GM10248 (cell line): ENCODE measurements at regions not wholly inside any gene's neighbourhood (a gene's known extent, or its start where the extent isn't known, plus 50 kb on each side); places are given as distances from the start of the nearest gene placed in this dataset.

Experiments used
- CTCF ChIA-PET: fragments of 300-600 bp; sonication (Branson Sonifier 250); formaldehyde crosslinking; extraction: SDS; loops from one replicate; lab custom pipeline; 2021; ENCODE audit warnings: antibody characterized with exemption; lab: Yijun Ruan, JAX
- POLR2A ChIA-PET: fragments of 350-650 bp; sonication (Branson Sonifier 250); formaldehyde crosslinking; extraction: SDS; loops from one replicate; lab custom pipeline; 2020; ENCODE audit warnings: antibody characterized with exemption; lab: Yijun Ruan, JAX
- DNase-seq: peaks from one replicate; pipeline ENCODE4 v3.0.0; 2012; ENCODE audit errors: extremely low spot score
- CTCF ChIP-seq: IDR thresholded peaks from 2 replicates; pipeline ENCODE4 v1.5.1; 2012; ENCODE audit warnings: mild to moderate bottlenecking, low read depth; ENCODE audit errors: extremely low read depth, missing control alignments, control extremely low read depth

- no peak for TF ChIP-seq CTCF
- POLR2A ChIA-PET: no interaction called here
- no peak for DNase-seq
- CTCF ChIA-PET: no interaction called here
Measured at GRCh38 chr2:12059616-12060441, 313.4 kb downstream of the LPIN1 start.

- no peak for DNase-seq
- CTCF ChIA-PET: no interaction called here
- no peak for TF ChIP-seq CTCF
- POLR2A ChIA-PET: no interaction called here
Measured at GRCh38 chr2:12060886-12061285, 314.5 kb downstream of the LPIN1 start.

DNA sequence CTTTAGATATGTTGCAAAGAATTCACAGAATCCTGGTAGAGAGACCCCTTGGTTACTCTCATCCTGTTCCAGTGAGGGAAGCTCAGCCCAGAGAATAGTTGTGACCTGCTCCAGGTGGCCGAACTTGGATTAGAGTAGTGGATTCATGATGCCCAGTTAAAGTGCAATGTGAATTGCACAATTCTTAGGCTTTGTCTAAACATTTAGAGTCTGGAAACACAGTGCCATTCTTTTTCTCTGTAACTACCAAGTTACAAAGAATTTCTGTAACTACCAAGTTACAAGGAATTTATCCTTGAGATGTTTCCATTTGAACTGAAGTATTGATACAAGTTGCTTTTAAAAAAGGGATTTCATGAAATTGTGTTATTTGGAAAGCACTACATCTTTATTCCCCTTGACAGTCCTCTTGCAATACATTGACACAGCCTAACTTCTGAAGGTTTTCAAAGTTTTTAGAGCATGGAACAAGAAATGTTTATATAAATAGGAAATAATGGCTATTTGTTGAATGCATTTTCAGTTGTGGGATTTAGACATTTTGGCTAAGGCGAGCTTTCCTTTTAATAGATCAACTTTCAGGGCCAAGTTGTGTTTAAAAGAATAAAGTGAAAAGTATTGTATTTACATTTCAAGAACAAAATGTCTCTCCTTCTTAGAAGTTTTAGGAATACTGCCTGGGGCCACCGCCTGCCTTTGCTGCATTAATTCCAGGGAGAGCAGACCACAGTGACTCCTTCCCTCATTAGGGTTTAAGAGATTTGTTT lies 315.0 kb downstream of the LPIN1 start:
- DNase-seq: no peak
- ChIA-PET POLR2A (no interaction called here), CTCF (no interaction called here)
- TF ChIP-seq CTCF: no peak

DNA sequence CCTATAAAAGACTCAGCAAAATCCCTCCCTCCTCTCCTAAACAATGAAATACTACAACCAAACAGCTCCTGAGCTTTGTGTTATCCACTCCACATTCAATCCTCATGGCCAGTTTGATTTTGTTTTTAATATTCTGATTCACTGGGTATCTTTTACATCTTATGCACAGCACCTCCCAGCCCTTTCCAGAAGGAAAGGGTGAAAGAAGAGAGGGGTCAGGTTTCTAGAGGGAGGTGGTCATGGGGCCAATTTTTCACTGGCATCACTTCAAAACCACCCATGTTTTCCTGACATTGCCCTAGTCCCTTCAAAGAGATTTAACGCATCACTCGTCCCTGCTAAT lies 315.6 kb downstream of the LPIN1 start:
- ChIA-PET POLR2A (no interaction called here), CTCF (no interaction called here)
- TF ChIP-seq CTCF: no peak
- DNase-seq: no peak

- ChIA-PET POLR2A (no interaction called here), CTCF (no interaction called here)
- no peak for DNase-seq
- no peak for TF ChIP-seq CTCF
Measured at GRCh38 chr2:12063210-12063609, 316.8 kb downstream of the LPIN1 start.

- POLR2A ChIA-PET: no interaction called here
Measured at GRCh38 chr2:12064153-12064552, 317.7 kb downstream of the LPIN1 start.

More at GRCh38 chr2:12064153-12064552, 317.7 kb downstream of the LPIN1 start:
- DNase-seq: no peak
- CTCF ChIA-PET: interaction anchor here (0.7 to 1.0 kb wide), 2 partner anchors 9 to 19 kb away, joined by 3 read pairs; no protein-coding TSS in a partner anchor
- no peak for TF ChIP-seq CTCF
